Nephron progenitor cell (in vitro differentiated cells): ENCODE measurements at regions not wholly inside any gene's neighbourhood (a gene's known extent, or its start where the extent isn't known, plus 50 kb on each side); places are given as distances from the start of the nearest gene placed in this dataset.

Experiments used
- DNase-seq: peaks from one replicate; pipeline ENCODE4 v3.0.0; 2021
- H3K27ac Mint-ChIP-seq: 2 replicates; pipeline ENCODE4 v1.8.0; 2021; ENCODE audit warnings: mild to moderate bottlenecking, moderate library complexity, mixed read lengths
- H3K27me3 Mint-ChIP-seq: 2 replicates; pipeline ENCODE4 v1.8.0; 2021; ENCODE audit warnings: mild to moderate bottlenecking, low read depth, mixed read lengths; ENCODE audit not compliant: poor library complexity
- H3K36me3 Mint-ChIP-seq: 2 replicates; pipeline ENCODE4 v1.8.0; 2021; ENCODE audit warnings: low read depth, mixed read lengths
- H3K4me1 Mint-ChIP-seq: 2 replicates; pipeline ENCODE4 v1.8.0; 2021; ENCODE audit warnings: mixed read lengths
- H3K4me3 Mint-ChIP-seq: 2 replicates; pipeline ENCODE4 v1.8.0; 2021; ENCODE audit warnings: mild to moderate bottlenecking, moderate library complexity, mixed read lengths
- H3K9me3 Mint-ChIP-seq: 2 replicates; pipeline ENCODE4 v1.8.0; 2021; ENCODE audit warnings: mild to moderate bottlenecking, moderate library complexity, mixed read lengths
- CTCF ChIP-seq: fragments of 200-600 bp; sonication (generic); IDR thresholded peaks from 2 replicates; pipeline ENCODE4 v1.5.0; 2021; ENCODE audit warnings: antibody characterized with exemption

GRCh38 chr11:69430566-69430965, 50.9 kb upstream of the LINC01488 start:
- no peak overlapping the region for H3K27ac Mint-ChIP-seq
- no peak for TF ChIP-seq CTCF
- no peaks in the 10 kb centered on the region for H3K36me3 Mint-ChIP-seq
- H3K9me3 Mint-ChIP-seq, result peaks cover 4% of the 10 kb centered on the region
- no peak for DNase-seq
- no peak overlapping the region for H3K4me3 Mint-ChIP-seq
- H3K27me3 Mint-ChIP-seq, result peaks cover 10% of the 10 kb centered on the region
- H3K4me1 Mint-ChIP-seq, result peaks cover 59% of the 10 kb centered on the region

- no peak overlapping the region for H3K4me3 Mint-ChIP-seq
- DNase-seq, result no peak
- peaks cover 60% of the 10 kb centered on the region for H3K4me1 Mint-ChIP-seq
- no peaks in the 10 kb centered on the region for H3K36me3 Mint-ChIP-seq
- TF ChIP-seq CTCF, result no peak
- H3K27ac Mint-ChIP-seq, result no peak overlapping the region
- H3K27me3 Mint-ChIP-seq, result peaks cover 13% of the 10 kb centered on the region
- H3K9me3 Mint-ChIP-seq, result no peaks in the 10 kb centered on the region
These were observed 50.3 kb upstream of the LINC01488 start for GRCh38 chr11:69431136-69431535.
